GM12878 (cell line): ENCODE measurements at regions not wholly inside any gene's neighbourhood (a gene's known extent, or its start where the extent isn't known, plus 50 kb on each side); places are given as distances from the start of the nearest gene placed in this dataset.

ENCODE experiments used
- ATAC-seq: fragments of 200-7000 bp; cut with Tn5 transposase; 3 replicates; pipeline ENCODE4 v1.9.1; 2020; ENCODE audit warnings: mild to moderate bottlenecking, moderate library complexity
- BruUV-seq: library from RNA; stranded (reverse); fragments of 400-500 nt; replicated peaks from 2 replicates; lab custom pipeline; 2021; lab: Mats Ljungman, UMichigan
- CTCF ChIA-PET: fragments of 300-600 bp; sonication (Branson Sonifier 250); formaldehyde crosslinking; extraction: SDS; loops from one replicate; lab custom pipeline; 2021; ENCODE audit warnings: inconsistent platforms; lab: Yijun Ruan, JAX
- POLR2A ChIA-PET: fragments of 350-600 bp; formaldehyde crosslinking; extraction: SDS; loops from one replicate; lab custom pipeline; 2021; ENCODE audit warnings: inconsistent platforms; lab: Charles Lee
- RAD21 ChIA-PET: fragments of 300-600 bp; sonication (Branson Sonifier 250); formaldehyde crosslinking; loops from one replicate; lab custom pipeline; 2023; ENCODE audit warnings: antibody characterized with exemption; ENCODE audit not compliant: unreplicated experiment; lab: Charles Lee
- SMC1A ChIA-PET: fragments of 300-600 bp; sonication (Branson Sonifier 250); formaldehyde crosslinking; loops from one replicate; lab custom pipeline; 2023; ENCODE audit not compliant: unreplicated experiment, uncharacterized antibody; lab: Charles Lee
- DNase-seq: peaks from one replicate; pipeline ENCODE4 v3.0.0-alpha.2; 2011; ENCODE audit warnings: low read depth, low spot score
- FAIRE-seq: peaks from 3 replicates; lab custom pipeline; 2011; peaks lifted over from hg19 to GRCh38; lab: Jason Lieb, UNC
- H2AFZ ChIP-seq: 2 replicates; pipeline ENCODE4 v1.6.0; 2011; ENCODE audit warnings: low read depth, low read length, control low read depth; ENCODE audit not compliant: control insufficient read depth
- H3K27ac ChIP-seq: 2 replicates; pipeline ENCODE4 v1.5.1; 2011; ENCODE audit warnings: control low read depth; ENCODE audit not compliant: control insufficient read depth, insufficient read depth
- H3K27me3 ChIP-seq, 2 experiments: replicated peaks in 1 of 2; 2 replicates each; pipeline versions ENCODE4 v1.6.0 to v1.6.1; 2011; ENCODE audit warnings: low read length in 1 of 2; ENCODE audit not compliant: control insufficient read depth in 2 of 2, insufficient read depth in 2 of 2
- H3K36me3 ChIP-seq, 2 experiments: 2 replicates each; pipeline ENCODE4 v1.5.1; 2011; ENCODE audit warnings: low read length in 1 of 2; ENCODE audit not compliant: control insufficient read depth in 2 of 2, insufficient read depth in 2 of 2
- H3K4me1 ChIP-seq: 2 replicates; pipeline ENCODE4 v1.6.1; 2011; ENCODE audit warnings: mild to moderate bottlenecking, low read length, moderate library complexity, mixed read lengths; ENCODE audit not compliant: control insufficient read depth, insufficient read depth
- H3K4me2 ChIP-seq: 2 replicates; pipeline ENCODE4 v1.6.0; 2011; ENCODE audit warnings: control low read depth; ENCODE audit not compliant: control insufficient read depth, insufficient read depth
- H3K4me3 ChIP-seq: fragments of 200-600 bp; sonication (generic); 2 replicates; pipeline ENCODE4 v1.5.1; 2016
- H3K79me2 ChIP-seq: 2 replicates; pipeline ENCODE4 v1.6.0; 2011; ENCODE audit warnings: low read length; ENCODE audit not compliant: control insufficient read depth, insufficient read depth
- H3K9ac ChIP-seq: 2 replicates; pipeline ENCODE4 v1.8.0; 2011; ENCODE audit warnings: low read length, control low read depth, mixed read lengths; ENCODE audit not compliant: control insufficient read depth, insufficient read depth
- H3K9me3 ChIP-seq: replicated peaks from 3 replicates; pipeline ENCODE4 v1.5.1; 2011; ENCODE audit warnings: mild to moderate bottlenecking, low read length; ENCODE audit not compliant: control insufficient read depth, insufficient read depth
- H4K20me1 ChIP-seq: 2 replicates; pipeline ENCODE4 v1.6.0; 2011; ENCODE audit not compliant: control insufficient read depth, insufficient read depth
- PAX8 ChIP-seq: fragments of 450-650 bp; IDR thresholded peaks from 2 replicates; pipeline ENCODE4 v1.6.1; 2017; ENCODE audit warnings: mild to moderate bottlenecking, moderate library complexity
- ZBED1 ChIP-seq: IDR thresholded peaks from 2 replicates; pipeline ENCODE4 v1.6.1; 2016; ENCODE audit warnings: borderline replicate concordance
- WGBS: methylation state at CpG from one replicate; pipeline ENCODE4 v1.1.6; 2016; ENCODE audit warnings: low lambda C conversion rate; ENCODE audit not compliant: insufficient replicate concordance, insufficient coverage; ENCODE audit errors: missing lambda C conversion rate; 5-methylcytosine and 5-hydroxymethylcytosine counted together
- in situ Hi-C: fragments of 300-500 bp; cut with MboI; formaldehyde crosslinking; loops from 9 replicates; pipeline ENCODE4 v1.14.3; 2018; ENCODE audit warnings: mixed read lengths
- intact Hi-C: fragments of 100-400 bp; cut with micrococcal nuclease; formaldehyde crosslinking; loops from one replicate; pipeline ENCODE4 v1.14.2; 2022; ENCODE audit not compliant: unreplicated experiment
- TF ChIP-seq, protein P1 (sequence below): IDR thresholded peaks from 2 replicates; pipeline ENCODE4 v1.6.1; 2011; ENCODE audit warnings: borderline replicate concordance, low read depth, mild to moderate bottlenecking, moderate library complexity, low read length; ENCODE audit not compliant: insufficient read depth, poor library complexity, severe bottlenecking
- TF ChIP-seq, protein P2 (sequence below): IDR thresholded peaks from 2 replicates; pipeline ENCODE4 v1.6.1; 2011; ENCODE audit warnings: mild to moderate bottlenecking, low read depth, low read length, moderate library complexity; ENCODE audit not compliant: insufficient replicate concordance
- TF ChIP-seq, protein P3 (sequence below): fragments of 450-650 bp; conservative IDR thresholded peaks from 2 replicates; pipeline ENCODE4 v1.6.1; 2017; ENCODE audit warnings: mild to moderate bottlenecking, moderate library complexity

DNA sequence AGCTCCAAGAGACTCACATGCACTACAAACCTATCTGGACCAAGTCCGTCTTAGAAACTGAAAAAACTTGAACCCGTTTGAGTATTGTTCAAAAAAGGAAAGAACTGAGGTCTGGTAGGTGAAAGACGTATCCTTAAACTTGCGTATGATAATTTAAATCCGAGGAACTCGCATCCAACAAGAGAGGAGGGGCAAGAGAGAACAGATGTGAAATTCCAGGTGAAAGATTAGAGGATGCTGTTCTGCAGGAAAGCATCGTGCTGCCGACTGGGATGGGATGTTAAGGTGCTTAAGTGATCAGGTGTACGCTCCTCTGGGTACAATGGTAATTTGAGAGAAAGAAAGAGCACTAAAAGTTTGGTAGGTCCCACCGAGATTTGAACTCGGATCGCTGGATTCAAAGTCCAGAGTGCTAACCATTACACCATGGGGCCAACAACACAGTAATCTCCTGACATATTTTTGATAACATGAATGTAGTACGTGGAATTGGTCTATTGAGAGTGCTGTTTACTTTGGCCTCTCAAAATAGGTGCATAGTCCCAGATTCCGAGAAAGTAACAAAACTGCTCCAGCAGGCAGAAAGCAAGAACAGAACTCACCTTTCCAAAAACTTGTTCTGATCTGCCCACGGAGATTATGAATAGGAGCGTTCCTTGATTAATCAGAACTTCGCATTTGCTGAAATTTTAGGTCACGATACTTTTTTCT is 53.5 kb upstream of the BTN3A2 start (continued):
- TF ChIP-seq, protein P1, sequence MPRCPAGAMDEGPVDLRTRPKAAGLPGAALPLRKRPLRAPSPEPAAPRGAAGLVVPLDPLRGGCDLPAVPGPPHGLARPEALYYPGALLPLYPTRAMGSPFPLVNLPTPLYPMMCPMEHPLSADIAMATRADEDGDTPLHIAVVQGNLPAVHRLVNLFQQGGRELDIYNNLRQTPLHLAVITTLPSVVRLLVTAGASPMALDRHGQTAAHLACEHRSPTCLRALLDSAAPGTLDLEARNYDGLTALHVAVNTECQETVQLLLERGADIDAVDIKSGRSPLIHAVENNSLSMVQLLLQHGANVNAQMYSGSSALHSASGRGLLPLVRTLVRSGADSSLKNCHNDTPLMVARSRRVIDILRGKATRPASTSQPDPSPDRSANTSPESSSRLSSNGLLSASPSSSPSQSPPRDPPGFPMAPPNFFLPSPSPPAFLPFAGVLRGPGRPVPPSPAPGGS = no peak
- TF ChIP-seq, protein P2, sequence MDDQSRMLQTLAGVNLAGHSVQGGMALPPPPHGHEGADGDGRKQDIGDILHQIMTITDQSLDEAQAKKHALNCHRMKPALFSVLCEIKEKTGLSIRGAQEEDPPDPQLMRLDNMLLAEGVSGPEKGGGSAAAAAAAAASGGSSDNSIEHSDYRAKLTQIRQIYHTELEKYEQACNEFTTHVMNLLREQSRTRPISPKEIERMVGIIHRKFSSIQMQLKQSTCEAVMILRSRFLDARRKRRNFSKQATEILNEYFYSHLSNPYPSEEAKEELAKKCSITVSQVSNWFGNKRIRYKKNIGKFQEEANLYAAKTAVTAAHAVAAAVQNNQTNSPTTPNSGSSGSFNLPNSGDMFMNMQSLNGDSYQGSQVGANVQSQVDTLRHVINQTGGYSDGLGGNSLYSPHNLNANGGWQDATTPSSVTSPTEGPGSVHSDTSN = no peak

- H2AFZ ChIP-seq = peak overlapping the region; percentile 81
- BruUV-seq = no TSS peak
- no peaks in the 10 kb centered on the region for H3K27me3 ChIP-seq
- peak overlapping the region; percentile 99 for H3K4me2 ChIP-seq
- intact Hi-C loops (loop anchor here (2.0 to 5.0 kb wide), 4 partner anchors 40 to 1440 kb away; a partner anchor contains a TSS), in situ Hi-C loops (loop anchor here (10.0 kb wide), 1 partner anchor 1373 kb away; no protein-coding TSS in a partner anchor)
- peak overlapping the region; percentile 64 for H3K9ac ChIP-seq
- CTCF ChIA-PET = interaction anchor here (0.8 kb wide), 1 partner anchor 122 kb away, joined by 3 read pairs; no protein-coding TSS in a partner anchor
- no peaks in the 10 kb centered on the region for H3K79me2 ChIP-seq
- DNase-seq (no peak), ATAC-seq (no peak), FAIRE-seq (no peak)
- SMC1A ChIA-PET = no interaction called here
- RAD21 ChIA-PET = no interaction called here
- POLR2A ChIA-PET = no interaction called here
- H3K36me3 ChIP-seq = no peaks in the 10 kb centered on the region
- TF ChIP-seq ZBED1 (no peak), PAX8 (0 out of 2 replicates have a peak, but pooled peaks have one; percentile 28)
- TF ChIP-seq, protein P3, sequence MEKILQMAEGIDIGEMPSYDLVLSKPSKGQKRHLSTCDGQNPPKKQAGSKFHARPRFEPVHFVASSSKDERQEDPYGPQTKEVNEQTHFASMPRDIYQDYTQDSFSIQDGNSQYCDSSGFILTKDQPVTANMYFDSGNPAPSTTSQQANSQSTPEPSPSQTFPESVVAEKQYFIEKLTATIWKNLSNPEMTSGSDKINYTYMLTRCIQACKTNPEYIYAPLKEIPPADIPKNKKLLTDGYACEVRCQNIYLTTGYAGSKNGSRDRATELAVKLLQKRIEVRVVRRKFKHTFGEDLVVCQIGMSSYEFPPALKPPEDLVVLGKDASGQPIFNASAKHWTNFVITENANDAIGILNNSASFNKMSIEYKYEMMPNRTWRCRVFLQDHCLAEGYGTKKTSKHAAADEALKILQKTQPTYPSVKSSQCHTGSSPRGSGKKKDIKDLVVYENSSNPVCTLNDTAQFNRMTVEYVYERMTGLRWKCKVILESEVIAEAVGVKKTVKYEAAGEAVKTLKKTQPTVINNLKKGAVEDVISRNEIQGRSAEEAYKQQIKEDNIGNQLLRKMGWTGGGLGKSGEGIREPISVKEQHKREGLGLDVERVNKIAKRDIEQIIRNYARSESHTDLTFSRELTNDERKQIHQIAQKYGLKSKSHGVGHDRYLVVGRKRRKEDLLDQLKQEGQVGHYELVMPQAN = no peak
- peak overlapping the region; percentile 57; the same call in 1 of the 2 replicates for H3K4me3 ChIP-seq
- H3K27ac ChIP-seq = peak overlapping the region; percentile 65
- H4K20me1 ChIP-seq = no peaks in the 10 kb centered on the region
- H3K4me1 ChIP-seq = peaks cover 14% of the 10 kb centered on the region
- H3K9me3 ChIP-seq = no peaks in the 10 kb centered on the region
- 3% methylated on average over 6 of the region's 6 CpGs for WGBS
Measured at GRCh38 chr6:26312096-26312463, 52.9 kb upstream of the BTN3A2 start.
